Pancreas (tissue), 10 donors: ENCODE measurements at regions not wholly inside any gene's neighbourhood (a gene's known extent, or its start where the extent isn't known, plus 50 kb on each side); places are given as distances from the start of the nearest gene placed in this dataset.

Experiments used
- ATAC-seq, 4 donors: fragments of 200-7000 bp; cut with Tn5 transposase; one replicate each; pipeline versions ENCODE4 v1.8.0 to v1.9.1; 2020; ENCODE audit warnings: mild to moderate bottlenecking in 4 of 4, moderate library complexity in 4 of 4
- DNase-seq, 6 donors: peaks; one replicate each; pipeline ENCODE4 v3.0.0-alpha.2; 2020
- FAIRE-seq: peaks from 2 replicates; lab custom pipeline; 2012; peaks lifted over from hg19 to GRCh38; lab: Jason Lieb, UNC
- H3K27ac ChIP-seq, 4 donors: fragments of 200-600 bp; sonication (generic); 1 replicate in 3 of 4; 2 replicates in 1 of 4; pipeline versions ENCODE4 v1.5.0 to v1.8.0; 2020
- H3K27me3 ChIP-seq, 4 donors: fragments of 200-600 bp; one replicate each; pipeline ENCODE4 v1.8.0; 2021
- H3K36me3 ChIP-seq, 3 donors: fragments of 200-600 bp; sonication (generic) in 1 of 3; one replicate each; pipeline versions ENCODE4 v1.5.0 to v1.8.0; 2020 to 2021
- H3K4me1 ChIP-seq, 3 donors: fragments of 200-600 bp; one replicate each; pipeline ENCODE4 v1.8.0; 2021
- H3K4me3 ChIP-seq, 4 donors: fragments of 200-600 bp; sonication (generic) in 2 of 4; one replicate each; pipeline versions ENCODE4 v1.5.0 to v1.8.0; 2020 to 2021
- H3K9me3 ChIP-seq, 4 donors: fragments of 200-600 bp; one replicate each; pipeline ENCODE4 v1.8.0; 2021
- WGBS, 2 donors: extraction: QIAGEN DNeasy Blood & Tissue Kit; methylation state at CpG; one replicate each; pipeline ENCODE4 v1.1.7; 2013; 5-methylcytosine and 5-hydroxymethylcytosine counted together
- intact Hi-C, 3 donors: fragments of 100-400 bp; cut with DNase I; formaldehyde crosslinking; loops; one replicate each; pipeline versions ENCODE4 v1.11.1 to v1.14.2; 2022
- TF ChIP-seq, protein P1 (sequence below), 4 donors: fragments of 200-600 bp; sonication (generic) in 3 of 4; IDR thresholded peaks; one replicate each; pipeline versions ENCODE4 v1.5.0 to v1.8.0; 2021; ENCODE audit warnings: antibody characterized with exemption in 4 of 4
- donor health status: healthy with polysubstance abuse.
- donor health status: DM: no; HTN: no; CAD: no; lungs with moderate emphysema.
- donor health status: DM: no; HTN: no; CAD: no.
- donor health status: control.
- donor health status: control.
- donor health status: Bipolar disorder and iron deficiency.
- donor health status: DM: yes; HTN: yes; CAD: no.
- donor health status: DM: no; HTN: no; CAD: no.
- donor health status: DM: no; HTN: no; CAD: no.
- donor health status: DM: yes; HTN: yes; CAD: no.

DNA sequence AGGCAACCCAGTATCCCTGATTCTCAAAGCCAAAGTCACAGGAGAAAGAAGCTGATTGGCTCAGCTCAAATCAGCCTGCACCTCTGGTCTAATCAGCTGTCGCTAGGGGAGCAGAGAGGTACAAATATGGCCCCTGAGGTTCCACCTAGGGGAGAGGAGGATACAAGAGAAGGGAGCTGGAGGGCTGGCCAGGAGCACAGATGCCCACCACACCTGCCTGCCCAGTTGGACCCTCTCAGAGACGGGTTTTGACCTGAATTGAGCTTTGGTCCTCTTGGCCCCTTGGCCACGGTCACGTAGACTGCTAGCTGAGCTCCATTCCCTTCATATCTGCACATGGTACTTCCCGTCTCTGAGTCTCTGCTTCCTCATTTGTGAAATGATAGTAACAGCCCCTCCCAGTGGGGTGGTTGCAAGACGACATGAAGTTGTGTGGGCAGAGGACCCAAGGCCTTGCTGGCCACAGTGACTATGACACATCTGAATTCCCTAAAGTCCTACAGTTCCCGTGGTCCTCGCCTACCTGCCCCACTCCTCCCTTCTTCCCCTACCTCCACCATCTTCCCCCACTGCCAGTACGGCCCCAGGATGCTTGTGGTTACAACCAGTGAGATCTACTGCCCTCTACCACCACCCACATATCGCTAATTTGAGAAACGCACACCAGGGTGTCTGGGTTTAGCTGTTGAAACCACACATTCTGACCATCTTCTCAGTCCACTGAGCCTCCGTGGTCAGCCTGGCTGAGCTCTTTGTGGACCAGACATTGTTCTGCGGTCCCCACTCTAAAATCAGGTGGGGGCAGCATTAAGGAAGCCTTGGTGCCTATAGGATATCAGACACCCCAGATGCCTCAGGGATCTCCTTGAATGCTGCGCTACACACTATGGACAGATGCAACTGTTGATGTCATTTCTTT is 60.3 kb upstream of the NEK6 start:
- DNase-seq: peak in 2 of 6 donors; percentile 35 to 37
- no peaks in the 10 kb centered on the region for H3K27me3 ChIP-seq
- H3K9me3 ChIP-seq: no peaks in the 10 kb centered on the region
- no peaks in the 10 kb centered on the region for H3K36me3 ChIP-seq
- intact Hi-C loops: no loop called here
- no peak overlapping the region for H3K27ac ChIP-seq
- peak in 2 of 4 donors; percentile 69 to 79 for ATAC-seq
- H3K4me3 ChIP-seq: no peak overlapping the region
- TF ChIP-seq, protein P1, sequence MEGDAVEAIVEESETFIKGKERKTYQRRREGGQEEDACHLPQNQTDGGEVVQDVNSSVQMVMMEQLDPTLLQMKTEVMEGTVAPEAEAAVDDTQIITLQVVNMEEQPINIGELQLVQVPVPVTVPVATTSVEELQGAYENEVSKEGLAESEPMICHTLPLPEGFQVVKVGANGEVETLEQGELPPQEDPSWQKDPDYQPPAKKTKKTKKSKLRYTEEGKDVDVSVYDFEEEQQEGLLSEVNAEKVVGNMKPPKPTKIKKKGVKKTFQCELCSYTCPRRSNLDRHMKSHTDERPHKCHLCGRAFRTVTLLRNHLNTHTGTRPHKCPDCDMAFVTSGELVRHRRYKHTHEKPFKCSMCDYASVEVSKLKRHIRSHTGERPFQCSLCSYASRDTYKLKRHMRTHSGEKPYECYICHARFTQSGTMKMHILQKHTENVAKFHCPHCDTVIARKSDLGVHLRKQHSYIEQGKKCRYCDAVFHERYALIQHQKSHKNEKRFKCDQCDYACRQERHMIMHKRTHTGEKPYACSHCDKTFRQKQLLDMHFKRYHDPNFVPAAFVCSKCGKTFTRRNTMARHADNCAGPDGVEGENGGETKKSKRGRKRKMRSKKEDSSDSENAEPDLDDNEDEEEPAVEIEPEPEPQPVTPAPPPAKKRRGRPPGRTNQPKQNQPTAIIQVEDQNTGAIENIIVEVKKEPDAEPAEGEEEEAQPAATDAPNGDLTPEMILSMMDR (IDR thresholded peaks at IDR 0.05): no peak
- H3K4me1 ChIP-seq: no peaks in the 10 kb centered on the region
- 71 to 80% methylated on average over 14 of the region's 14 CpGs for WGBS, 2 donors
- FAIRE-seq: no peak

- FAIRE-seq: no peak
- Histone ChIP-seq H3K36me3 (no peaks in the 10 kb centered on the region), H3K4me3 (no peak overlapping the region), H3K27ac (no peak overlapping the region), H3K9me3 (no peaks in the 10 kb centered on the region), H3K4me1 (no peaks in the 10 kb centered on the region), H3K27me3 (no peaks in the 10 kb centered on the region)
- 86 to 89% methylated on average over 5 of the region's 5 CpGs for WGBS, 2 donors
- ATAC-seq: no peak
- TF ChIP-seq, protein P1 (IDR thresholded peaks at IDR 0.05): no peak
- DNase-seq: no peak
- intact Hi-C loops: no loop called here
These were observed 59.4 kb upstream of the NEK6 start for GRCh38 chr9:124198331-124198730.

- no peaks in the 10 kb centered on the region for H3K36me3 ChIP-seq
- DNase-seq (peak in 1 of 6 donors; percentile 21), ATAC-seq (no peak), FAIRE-seq (no peak)
- H3K4me1 ChIP-seq: no peaks in the 10 kb centered on the region
- TF ChIP-seq, protein P1 (IDR thresholded peaks at IDR 0.05): no peak
- intact Hi-C loops: no loop called here
- H3K27ac ChIP-seq: no peak overlapping the region
- H3K9me3 ChIP-seq: no peaks in the 10 kb centered on the region
- H3K4me3 ChIP-seq: no peak overlapping the region
- 80 to 91% methylated on average over 4 of the region's 4 CpGs for WGBS, 2 donors
- H3K27me3 ChIP-seq: no peaks in the 10 kb centered on the region
These were observed 58.8 kb upstream of the NEK6 start for GRCh38 chr9:124198948-124199347.

DNA sequence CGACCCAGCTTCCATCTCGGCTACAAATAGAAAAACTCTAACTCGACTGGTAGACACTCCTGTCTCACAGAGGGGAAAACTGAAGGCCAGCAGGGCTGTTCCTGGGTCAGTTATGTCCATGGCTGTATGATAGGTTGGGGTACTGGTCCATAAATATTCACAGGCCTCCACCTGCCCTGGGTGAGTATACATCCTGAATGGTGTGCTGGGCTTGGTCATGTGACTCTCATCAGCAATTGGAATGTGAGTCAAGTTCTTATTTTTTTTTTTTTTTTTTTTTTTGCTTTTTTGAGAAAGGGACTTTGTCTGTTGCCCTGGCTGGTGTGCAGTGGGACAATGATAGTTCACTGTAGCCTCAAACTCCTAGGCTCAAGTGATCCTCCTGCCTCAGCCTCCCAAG is 58.3 kb upstream of the NEK6 start:
- no peak for ATAC-seq
- Histone ChIP-seq H3K9me3 (no peaks in the 10 kb centered on the region), H3K27ac (no peak overlapping the region), H3K4me3 (no peak overlapping the region), H3K4me1 (no peaks in the 10 kb centered on the region), H3K36me3 (no peaks in the 10 kb centered on the region), H3K27me3 (no peaks in the 10 kb centered on the region)
- intact Hi-C loops: no loop called here
- no peak for DNase-seq
- FAIRE-seq: no peak
- WGBS, 2 donors: 84 to 87% methylated on average over 3 of the region's 3 CpGs
- TF ChIP-seq, protein P1 (IDR thresholded peaks at IDR 0.05): no peak

- Histone ChIP-seq H3K27me3 (no peaks in the 10 kb centered on the region), H3K9me3 (no peaks in the 10 kb centered on the region), H3K36me3 (no peaks in the 10 kb centered on the region), H3K4me3 (no peak overlapping the region), H3K4me1 (no peaks in the 10 kb centered on the region), H3K27ac (no peak overlapping the region)
- ATAC-seq: peak in 3 of 4 donors; percentile 45 to 90 (median 79)
- 76 to 77% methylated on average over 5 of the region's 5 CpGs for WGBS, 2 donors
- TF ChIP-seq, protein P1 (IDR thresholded peaks at IDR 0.05): no peak
- intact Hi-C loops: no loop called here
- DNase-seq: peak in 2 of 6 donors; percentile 40 to 55
- FAIRE-seq: no peak
These were observed 55.2 kb upstream of the NEK6 start for GRCh38 chr9:124202447-124202971.
